IMR-90 (cell line): ENCODE measurements at regions not wholly inside any gene's neighbourhood (a gene's known extent, or its start where the extent isn't known, plus 50 kb on each side); places are given as distances from the start of the nearest gene placed in this dataset.

Experiments used
- ATAC-seq: fragments of 200-7000 bp; cut with Tn5 transposase; 2 replicates; pipeline ENCODE4 v1.9.1; 2020; ENCODE audit warnings: low read depth, mild to moderate bottlenecking, moderate library complexity
- BruUV-seq: library from RNA; stranded (reverse); fragments of 400-500 nt; replicated peaks from 2 replicates; lab custom pipeline; 2021; lab: Mats Ljungman, UMichigan
- CTCF ChIA-PET: fragments of 300-600 bp; formaldehyde crosslinking; extraction: SDS; loops from one replicate; lab custom pipeline; 2021; ENCODE audit warnings: antibody characterized with exemption; lab: Yijun Ruan, JAX
- POLR2A ChIA-PET: fragments of 300-600 bp; sonication (Branson Sonifier 250); formaldehyde crosslinking; loops from one replicate; lab custom pipeline; 2022; ENCODE audit warnings: antibody characterized with exemption; ENCODE audit not compliant: unreplicated experiment; lab: Charles Lee
- DNase-seq: peaks from one replicate; pipeline ENCODE4 v3.0.0; 2013
- H2AFZ ChIP-seq: replicated peaks from 2 replicates; pipeline ENCODE3; 2013; ENCODE audit warnings: low read length, mild to moderate bottlenecking; ENCODE audit not compliant: poor library complexity
- H2AK5ac ChIP-seq: 2 replicates; pipeline ENCODE4 v1.6.1; 2013; ENCODE audit warnings: low read depth, low read length, inconsistent platforms
- H2AK9ac ChIP-seq: replicated peaks from 2 replicates; pipeline ENCODE3; 2013; ENCODE audit warnings: mild to moderate bottlenecking, low read depth, low read length, moderate library complexity; ENCODE audit not compliant: poor library complexity
- H2BK120ac ChIP-seq: 2 replicates; pipeline ENCODE4 v1.6.1; 2013; ENCODE audit warnings: low read depth, low read length, inconsistent platforms
- H2BK15ac ChIP-seq: 3 replicates; pipeline ENCODE4 v1.6.1; 2013; ENCODE audit warnings: low read depth, low read length, inconsistent platforms
- H2BK20ac ChIP-seq: 2 replicates; pipeline ENCODE4 v1.6.1; 2013; ENCODE audit warnings: low read depth, mild to moderate bottlenecking, inconsistent platforms, low read length, moderate library complexity
- H2BK5ac ChIP-seq: 2 replicates; pipeline ENCODE4 v1.6.1; 2013; ENCODE audit warnings: mild to moderate bottlenecking, low read depth, low read length, inconsistent platforms; ENCODE audit not compliant: poor library complexity, severe bottlenecking
- H3K14ac ChIP-seq: replicated peaks from 2 replicates; pipeline ENCODE4 v1.6.1; 2013; ENCODE audit warnings: low read depth, low read length, inconsistent platforms
- H3K18ac ChIP-seq: 2 replicates; pipeline ENCODE4 v1.6.1; 2013; ENCODE audit warnings: low read depth, low read length, control low read depth
- H3K23ac ChIP-seq: 2 replicates; pipeline ENCODE4 v1.6.1; 2013; ENCODE audit warnings: low read depth, low read length, inconsistent platforms
- H3K27ac ChIP-seq: 2 replicates; pipeline ENCODE4 v1.5.1; 2013; ENCODE audit warnings: mild to moderate bottlenecking, control low read depth, low read length; ENCODE audit not compliant: insufficient read depth
- H3K27me3 ChIP-seq: 2 replicates; pipeline ENCODE4 v1.6.1; 2013; ENCODE audit warnings: low read length; ENCODE audit not compliant: control insufficient read depth, insufficient read depth
- H3K36me3 ChIP-seq: 2 replicates; pipeline ENCODE4 v1.6.1; 2013; ENCODE audit warnings: low read length, mixed read lengths; ENCODE audit not compliant: control insufficient read depth, insufficient read depth
- H3K4ac ChIP-seq: 2 replicates; pipeline ENCODE4 v1.6.1; 2013; ENCODE audit warnings: low read depth, low read length, inconsistent platforms
- H3K4me1 ChIP-seq: 2 replicates; pipeline ENCODE4 v1.6.1; 2013; ENCODE audit warnings: low read length, mixed read lengths; ENCODE audit not compliant: control insufficient read depth, insufficient read depth
- H3K4me2 ChIP-seq: 2 replicates; pipeline ENCODE4 v1.6.1; 2013; ENCODE audit warnings: low read depth, mild to moderate bottlenecking, control low read depth, low read length, moderate library complexity
- H3K4me3 ChIP-seq: 2 replicates; pipeline ENCODE4 v1.5.1; 2013; ENCODE audit warnings: low read depth, mild to moderate bottlenecking, control low read depth, low read length, moderate library complexity; ENCODE audit not compliant: insufficient read depth
- H3K56ac ChIP-seq: 2 replicates; pipeline ENCODE4 v1.6.1; 2013; ENCODE audit warnings: low read length, inconsistent platforms; ENCODE audit not compliant: insufficient read depth; ENCODE audit errors: extremely low read depth
- H3K79me1 ChIP-seq, 2 experiments: 2 replicates each; pipeline ENCODE4 v1.6.1; 2013; ENCODE audit warnings: low read length in 2 of 2, inconsistent platforms in 1 of 2, low read depth in 1 of 2
- H3K9ac ChIP-seq: 2 replicates; pipeline ENCODE4 v1.6.1; 2013; ENCODE audit warnings: low read depth, low read length, control low read depth
- H3K9me1 ChIP-seq: 2 replicates; pipeline ENCODE4 v1.6.1; 2013; ENCODE audit warnings: low read length, inconsistent platforms; ENCODE audit not compliant: insufficient read depth
- H3K9me3 ChIP-seq: 2 replicates; pipeline ENCODE4 v1.6.1; 2013; ENCODE audit warnings: low read length; ENCODE audit not compliant: control insufficient read depth, insufficient read depth
- H4K20me1 ChIP-seq: 2 replicates; pipeline ENCODE4 v1.6.1; 2013; ENCODE audit warnings: low read length, inconsistent platforms; ENCODE audit not compliant: insufficient read depth
- H4K5ac ChIP-seq: 2 replicates; pipeline ENCODE4 v1.6.1; 2013; ENCODE audit warnings: mild to moderate bottlenecking, low read depth, low read length, control low read depth
- H4K8ac ChIP-seq, 2 experiments: 2 replicates each; pipeline ENCODE4 v1.6.1; 2013; ENCODE audit warnings: low read depth in 2 of 2, low read length in 2 of 2, control low read depth in 1 of 2, inconsistent platforms in 1 of 2
- H4K91ac ChIP-seq: 2 replicates; pipeline ENCODE4 v1.6.1; 2013; ENCODE audit warnings: low read depth, low read length, inconsistent platforms; ENCODE audit not compliant: insufficient read depth
- BHLHE40 ChIP-seq: fragments of 150-350 bp; IDR thresholded peaks from 2 replicates; pipeline ENCODE4 v1.6.1; 2016; ENCODE audit warnings: mild to moderate bottlenecking, low read depth, low read length
- FOS ChIP-seq: fragments of 150-350 bp; IDR thresholded peaks from 2 replicates; pipeline ENCODE4 v1.6.1; 2016; ENCODE audit warnings: low read depth, low read length
- POLR2A ChIP-seq: IDR thresholded peaks from 2 replicates; pipeline ENCODE4 v1.6.1; 2012; ENCODE audit warnings: mild to moderate bottlenecking, low read depth, low read length
- RFX5 ChIP-seq: IDR thresholded peaks from 2 replicates; pipeline ENCODE4 v1.8.0; 2012; ENCODE audit warnings: low read depth, mild to moderate bottlenecking, low read length, moderate library complexity
- SMC3 ChIP-seq: fragments of 150-350 bp; IDR thresholded peaks from 2 replicates; pipeline ENCODE4 v1.6.1; 2016; ENCODE audit warnings: low read depth, mild to moderate bottlenecking, antibody characterized with exemption, low read length, moderate library complexity
- WGBS, 2 experiments: methylation state at CpG; one replicate each; pipeline versions ENCODE4 v1.1.5 to v1.1.7; 2013; ENCODE audit warnings: missing lambda C conversion rate in 2 of 2; ENCODE audit not compliant: insufficient read length in 1 of 2; ENCODE audit errors: extremely low coverage in 2 of 2; 5-methylcytosine and 5-hydroxymethylcytosine counted together
- dilution Hi-C: fragments of 300-500 bp; cut with HindIII; formaldehyde crosslinking; loops from one replicate; pipeline ENCODE4 v1.14.3; 2018; ENCODE audit warnings: low sequenced_read_pairs; ENCODE audit not compliant: unreplicated experiment
- in situ Hi-C: fragments of 300-500 bp; cut with MboI; formaldehyde crosslinking; loops from 3 replicates; pipeline ENCODE4 v1.14.3; 2019; ENCODE audit warnings: low sequenced_read_pairs, inconsistent platforms, mixed read lengths
- intact Hi-C: fragments of 100-400 bp; cut with micrococcal nuclease; formaldehyde crosslinking; loops from 2 replicates; pipeline ENCODE4 v1.10.0; 2022

DNA sequence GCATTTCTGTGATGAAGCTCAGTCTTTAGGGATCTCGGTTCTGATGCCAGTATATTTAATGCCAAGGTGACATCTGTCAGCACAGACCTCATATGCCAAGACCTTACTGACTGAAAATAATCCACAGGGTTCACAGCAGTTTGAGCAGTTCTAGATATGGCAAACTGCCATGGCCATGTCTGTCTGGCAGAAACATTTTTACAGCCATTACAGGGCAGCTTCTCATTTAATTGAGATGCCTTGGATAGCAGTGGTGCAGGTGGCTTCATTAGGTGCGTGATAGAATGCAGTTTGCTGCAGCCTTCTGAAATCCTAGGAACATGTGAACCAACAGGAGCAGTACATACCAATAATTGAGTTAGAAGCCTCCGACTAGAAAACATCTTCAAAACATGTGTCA lies 510.6 kb downstream of the XIRP2 start:
- H3K4me2 ChIP-seq, result no peak overlapping the region
- H3K14ac ChIP-seq, result no peak overlapping the region
- WGBS, 2 experiments, result 100% methylated on average over 1 of the region's 3 CpGs; no CpG with 5 or more reads in 1 of the 2 experiments
- no peaks in the 10 kb centered on the region for H3K36me3 ChIP-seq
- no peak overlapping the region for H2BK15ac ChIP-seq
- H3K4me3 ChIP-seq, result no peak overlapping the region
- TF ChIP-seq RFX5 (no peak), FOS (no peak), POLR2A (no peak), BHLHE40 (no peak), SMC3 (no peak)
- no peaks in the 10 kb centered on the region for H3K79me1 ChIP-seq
- H3K18ac ChIP-seq, result no peak overlapping the region
- BruUV-seq, result no TSS peak
- H2BK5ac ChIP-seq, result no peak overlapping the region
- no peak overlapping the region for H2BK20ac ChIP-seq
- no peak overlapping the region for H2BK120ac ChIP-seq
- no peak overlapping the region for H2AK9ac ChIP-seq
- H3K27me3 ChIP-seq, result no peaks in the 10 kb centered on the region
- H3K4me1 ChIP-seq, result no peaks in the 10 kb centered on the region
- H4K8ac ChIP-seq, result no peak overlapping the region
- H3K4ac ChIP-seq, result no peak overlapping the region
- no peak overlapping the region for H2AFZ ChIP-seq
- no peak overlapping the region for H4K5ac ChIP-seq
- H3K23ac ChIP-seq, result no peak overlapping the region
- POLR2A ChIA-PET, result no interaction called here
- H4K20me1 ChIP-seq, result no peaks in the 10 kb centered on the region
- DNase-seq, result no peak
- in situ Hi-C loops, result no loop called here
- dilution Hi-C loops, result no loop called here
- no peak overlapping the region for H3K27ac ChIP-seq
- H2AK5ac ChIP-seq, result no peak overlapping the region
- ATAC-seq, result no peak
- CTCF ChIA-PET, result no interaction called here
- no peak overlapping the region for H3K9ac ChIP-seq
- H3K56ac ChIP-seq, result no peak overlapping the region
- H3K9me1 ChIP-seq, result no peaks in the 10 kb centered on the region
- intact Hi-C loops, result no loop called here
- H4K91ac ChIP-seq, result no peak overlapping the region
- H3K9me3 ChIP-seq, result no peaks in the 10 kb centered on the region
